ENCODE measurements at regions not wholly inside any gene's neighbourhood (a gene's known extent, or its start where the extent isn't known, plus 50 kb on each side); places are given as distances from the start of the nearest gene placed in this dataset.

GRCh38 chr4:111579767-111580166 is 565.5 kb upstream of the FAM241A start:
- no peaks in the 10 kb centered on the region for H3K36me3 ChIP-seq
- no peak overlapping the region for H3K4me3 ChIP-seq
- no peak for TF ChIP-seq POLR2AphosphoS5 (IDR thresholded peaks at IDR 0.05)
- no peak for TF ChIP-seq POLR2A (IDR thresholded peaks at IDR 0.05)
- TF ChIP-seq CTCF (IDR thresholded peaks at IDR 0.05), result no peak
- no peak for TF ChIP-seq EP300 (IDR thresholded peaks at IDR 0.05)
- H3K27ac ChIP-seq, result no peak overlapping the region
- H3K4me1 ChIP-seq, result no peaks in the 10 kb centered on the region
- no peaks in the 10 kb centered on the region for H3K27me3 ChIP-seq
- no peak for ATAC-seq
- H3K9me3 ChIP-seq, result peaks cover 0 to 10% (median 0%) of the 10 kb centered on the region in 3 donors

- Histone ChIP-seq H3K9me3 (no peaks in the 10 kb centered on the region), H3K4me3 (no peak overlapping the region), H3K27ac (no peak overlapping the region), H3K4me1 (no peaks in the 10 kb centered on the region), H3K36me3 (no peaks in the 10 kb centered on the region), H3K27me3 (no peaks in the 10 kb centered on the region)
- ATAC-seq, result no peak
- no peak for TF ChIP-seq EP300 (IDR thresholded peaks at IDR 0.05)
- TF ChIP-seq POLR2AphosphoS5 (IDR thresholded peaks at IDR 0.05), result no peak
- no peak for TF ChIP-seq CTCF (IDR thresholded peaks at IDR 0.05)
- no peak for TF ChIP-seq POLR2A (IDR thresholded peaks at IDR 0.05)
- 86 to 95% methylated on average over 3 of the region's 3 CpGs for WGBS, 2 donors (ENCODE audit: low coverage in 1 of 2)
Observed at GRCh38 chr4:111595456-111595855, 549.8 kb upstream of the FAM241A start.

GRCh38 chr4:111596491-111596890 is 548.8 kb upstream of the FAM241A start:
- TF ChIP-seq CTCF (IDR thresholded peaks at IDR 0.05), result no peak
- H3K4me1 ChIP-seq, result no peaks in the 10 kb centered on the region
- no peaks in the 10 kb centered on the region for H3K27me3 ChIP-seq
- no peaks in the 10 kb centered on the region for H3K9me3 ChIP-seq
- ATAC-seq, result no peak
- H3K4me3 ChIP-seq, result no peak overlapping the region
- H3K36me3 ChIP-seq, result no peaks in the 10 kb centered on the region
- H3K27ac ChIP-seq, result no peak overlapping the region
- WGBS, 2 donors (ENCODE audit: low coverage in 1 of 2), result 78 to 89% methylated on average over 2 to 4 of the region's 4 CpGs

GRCh38 chr4:111601671-111602070 is 543.6 kb upstream of the FAM241A start:
- H3K27me3 ChIP-seq, result no peaks in the 10 kb centered on the region
- 60 to 64% methylated on average over 3 of the region's 3 CpGs for WGBS, 2 donors (ENCODE audit: low coverage in 1 of 2)
- no peaks in the 10 kb centered on the region for H3K4me1 ChIP-seq
- ATAC-seq, result no peak
- no peaks in the 10 kb centered on the region for H3K36me3 ChIP-seq
- H3K27ac ChIP-seq, result no peak overlapping the region
- no peaks in the 10 kb centered on the region for H3K9me3 ChIP-seq
- TF ChIP-seq EP300 (IDR thresholded peaks at IDR 0.05), result no peak
- TF ChIP-seq POLR2A (IDR thresholded peaks at IDR 0.05), result no peak
- no peak for TF ChIP-seq CTCF (IDR thresholded peaks at IDR 0.05)
- TF ChIP-seq POLR2AphosphoS5 (IDR thresholded peaks at IDR 0.05), result no peak
- H3K4me3 ChIP-seq, result no peak overlapping the region

- H3K4me1 ChIP-seq, result no peaks in the 10 kb centered on the region
- TF ChIP-seq CTCF (IDR thresholded peaks at IDR 0.05) (no peak), POLR2A (IDR thresholded peaks at IDR 0.05) (no peak), EP300 (IDR thresholded peaks at IDR 0.05) (no peak)
- H3K27me3 ChIP-seq, result no peaks in the 10 kb centered on the region
- H3K9me3 ChIP-seq, result no peaks in the 10 kb centered on the region
- H3K36me3 ChIP-seq, result no peaks in the 10 kb centered on the region
- ATAC-seq, result no peak
- no peak overlapping the region for H3K4me3 ChIP-seq
- no peak overlapping the region for H3K27ac ChIP-seq
- WGBS, 2 donors (ENCODE audit: low coverage in 1 of 2), result 52 to 55% methylated on average over 1 of the region's 1 CpG
Observed at GRCh38 chr4:111602848-111603247, 542.4 kb upstream of the FAM241A start.
